Neuronal stem cell (in vitro differentiated cells): ENCODE measurements at regions not wholly inside any gene's neighbourhood (a gene's known extent, or its start where the extent isn't known, plus 50 kb on each side); places are given as distances from the start of the nearest gene placed in this dataset.

Source experiments
- DNase-seq: peaks from one replicate; pipeline ENCODE4 v3.0.0-alpha.2; 2013; ENCODE audit warnings: low spot score
- H2AFZ ChIP-seq: one replicate; pipeline ENCODE4 v1.6.1; 2013; ENCODE audit warnings: mild to moderate bottlenecking, low read length, inconsistent platforms
- H2AK5ac ChIP-seq: 2 replicates; pipeline ENCODE4 v1.6.1; 2013; ENCODE audit warnings: low read depth, mild to moderate bottlenecking, inconsistent platforms, low read length, moderate library complexity, mixed read lengths
- H2BK120ac ChIP-seq: 2 replicates; pipeline ENCODE4 v1.6.1; 2013; ENCODE audit warnings: low read depth, mild to moderate bottlenecking, inconsistent platforms, low read length, moderate library complexity, mixed read lengths
- H2BK12ac ChIP-seq: one replicate; pipeline ENCODE4 v1.6.1; 2013; ENCODE audit warnings: low read length, inconsistent platforms
- H2BK15ac ChIP-seq: 2 replicates; pipeline ENCODE4 v1.6.1; 2013; ENCODE audit warnings: mild to moderate bottlenecking, low read length, inconsistent platforms, mixed read lengths
- H2BK5ac ChIP-seq: one replicate; pipeline ENCODE4 v1.6.1; 2013; ENCODE audit warnings: inconsistent platforms, mild to moderate bottlenecking, low read length, moderate library complexity
- H3K14ac ChIP-seq: one replicate; pipeline ENCODE4 v1.6.1; 2013; ENCODE audit warnings: low read length, inconsistent platforms
- H3K18ac ChIP-seq: 2 replicates; pipeline ENCODE4 v1.6.1; 2013; ENCODE audit warnings: low read length, inconsistent platforms
- H3K23ac ChIP-seq: 2 replicates; pipeline ENCODE4 v1.6.1; 2013; ENCODE audit warnings: low read depth, mild to moderate bottlenecking, mixed read lengths, low read length, inconsistent platforms; ENCODE audit not compliant: poor library complexity
- H3K27ac ChIP-seq: replicated peaks from 3 replicates; pipeline ENCODE4 v1.5.1; 2013; ENCODE audit warnings: low read length, inconsistent platforms
- H3K27me3 ChIP-seq, 3 experiments: 2 replicates each; pipeline ENCODE4 v1.6.1; 2013; ENCODE audit warnings: low read length in 3 of 3, mild to moderate bottlenecking in 2 of 3, inconsistent platforms in 1 of 3, low read depth in 1 of 3, mixed read lengths in 1 of 3, moderate library complexity in 1 of 3; ENCODE audit not compliant: control insufficient read depth in 3 of 3, insufficient read depth in 3 of 3
- H3K36me3 ChIP-seq, 2 donors: replicated peaks in 1 of 2; 2 replicates each; pipeline ENCODE4 v1.6.1; 2013; ENCODE audit warnings: low read length in 2 of 2; ENCODE audit not compliant: control insufficient read depth in 2 of 2, insufficient read depth in 2 of 2
- H3K4ac ChIP-seq: 2 replicates; pipeline ENCODE4 v1.6.1; 2013; ENCODE audit warnings: inconsistent platforms, mild to moderate bottlenecking, low read length, moderate library complexity
- H3K4me1 ChIP-seq, 2 donors: 1 replicate in 1 of 2; 2 replicates in 1 of 2; pipeline ENCODE4 v1.6.1; 2013; ENCODE audit warnings: low read length in 2 of 2, low read depth in 1 of 2; ENCODE audit not compliant: control insufficient read depth in 2 of 2, insufficient read depth in 1 of 2
- H3K4me2 ChIP-seq: one replicate; pipeline ENCODE4 v1.6.1; 2013; ENCODE audit warnings: mild to moderate bottlenecking, low read length, inconsistent platforms; ENCODE audit not compliant: insufficient read depth, poor library complexity, severe bottlenecking
- H3K4me3 ChIP-seq, 2 donors: 2 replicates each; pipeline ENCODE4 v1.5.1; 2013; ENCODE audit warnings: low read length in 2 of 2, mild to moderate bottlenecking in 2 of 2, inconsistent platforms in 1 of 2, moderate library complexity in 1 of 2
- H3K79me1 ChIP-seq: one replicate; pipeline ENCODE4 v1.6.1; 2013; ENCODE audit warnings: low read depth, mild to moderate bottlenecking, inconsistent platforms, low read length, moderate library complexity
- H3K9ac ChIP-seq: one replicate; pipeline ENCODE4 v1.6.1; 2013; ENCODE audit warnings: mild to moderate bottlenecking, low read depth, low read length, inconsistent platforms; ENCODE audit not compliant: poor library complexity
- H3K9me3 ChIP-seq, 2 donors: replicated peaks in 1 of 2; 2 replicates each; pipeline versions ENCODE3 to v1.6.1; 2013; ENCODE audit warnings: low read length in 2 of 2, mild to moderate bottlenecking in 2 of 2, inconsistent platforms in 1 of 2, low read depth in 1 of 2, mixed read lengths in 1 of 2, moderate library complexity in 1 of 2; ENCODE audit not compliant: control insufficient read depth in 2 of 2, insufficient read depth in 1 of 2
- H4K8ac ChIP-seq: one replicate; pipeline ENCODE4 v1.6.1; 2013; ENCODE audit warnings: low read depth, mild to moderate bottlenecking, inconsistent platforms, low read length, moderate library complexity
- H4K91ac ChIP-seq: one replicate; pipeline ENCODE4 v1.6.1; 2013; ENCODE audit warnings: low read length, low read depth, mild to moderate bottlenecking, inconsistent platforms; ENCODE audit not compliant: poor library complexity
- WGBS, 2 donors: extraction: QIAGEN DNeasy Blood & Tissue Kit; methylation state at CpG; one replicate each; pipeline ENCODE4 v1.1.7; 2013; ENCODE audit warnings: missing lambda C conversion rate in 2 of 2, mixed read lengths in 1 of 2; ENCODE audit not compliant: insufficient read length in 2 of 2, insufficient replicate concordance in 1 of 2; ENCODE audit errors: extremely low coverage in 2 of 2; 5-methylcytosine and 5-hydroxymethylcytosine counted together

GRCh38 chr12:30385706-30386105, 310.0 kb downstream of the IPO8 start:
- H3K79me1 ChIP-seq: no peaks in the 10 kb centered on the region
- no peak overlapping the region for H4K8ac ChIP-seq
- H3K9ac ChIP-seq: no peak overlapping the region
- no peaks in the 10 kb centered on the region for H3K4me1 ChIP-seq
- no peak overlapping the region for H3K14ac ChIP-seq
- H3K4me2 ChIP-seq: no peak overlapping the region
- no peak overlapping the region for H3K4me3 ChIP-seq
- DNase-seq: no peak
- H2AFZ ChIP-seq: no peak overlapping the region
- WGBS, 2 donors: no CpG with 5 or more reads among the region's 4 CpGs
- H2BK5ac ChIP-seq: no peak overlapping the region
- no peak overlapping the region for H2BK120ac ChIP-seq
- H3K18ac ChIP-seq: no peak overlapping the region
- H2AK5ac ChIP-seq: no peak overlapping the region
- no peak overlapping the region for H3K4ac ChIP-seq
- no peak overlapping the region for H3K27ac ChIP-seq
- H4K91ac ChIP-seq: no peak overlapping the region
- H2BK12ac ChIP-seq: no peak overlapping the region
- no peak overlapping the region for H2BK15ac ChIP-seq
- H3K9me3 ChIP-seq: peaks cover 4 to 9% of the 10 kb centered on the region in 2 donors
- no peak overlapping the region for H3K23ac ChIP-seq
- no peaks in the 10 kb centered on the region for H3K27me3 ChIP-seq
- H3K36me3 ChIP-seq: no peaks in the 10 kb centered on the region

DNA sequence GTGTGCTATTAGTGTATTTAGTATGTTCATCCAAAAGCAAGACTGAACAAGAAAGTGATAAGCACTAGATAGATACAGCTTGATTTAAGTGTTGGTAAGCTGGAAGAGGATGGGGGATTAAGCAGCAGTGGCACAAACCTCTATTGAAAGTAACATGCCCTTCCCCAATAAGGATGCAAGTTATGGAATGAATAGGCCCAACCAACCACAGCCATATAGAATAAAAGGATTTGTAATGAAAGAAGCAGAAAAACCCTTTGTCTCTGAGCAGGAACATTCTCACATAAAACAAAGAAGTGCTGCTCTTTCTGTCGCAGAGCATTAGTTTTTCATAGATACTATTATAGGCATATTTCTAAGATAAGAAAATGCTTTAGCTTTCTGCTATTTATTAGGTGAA, 310.7 kb downstream of the IPO8 start:
- no peak overlapping the region for H3K18ac ChIP-seq
- H3K27me3 ChIP-seq: no peaks in the 10 kb centered on the region
- no peak overlapping the region for H3K27ac ChIP-seq
- H3K79me1 ChIP-seq: no peaks in the 10 kb centered on the region
- no peak overlapping the region for H2AK5ac ChIP-seq
- H2BK5ac ChIP-seq: no peak overlapping the region
- no peak overlapping the region for H3K4ac ChIP-seq
- peak; percentile 14 for DNase-seq
- H3K36me3 ChIP-seq: no peaks in the 10 kb centered on the region
- H3K4me3 ChIP-seq: no peak overlapping the region
- H4K8ac ChIP-seq: no peak overlapping the region
- no CpG with 5 or more reads among the region's 1 CpG for WGBS, 2 donors
- H3K9me3 ChIP-seq: peaks cover 4 to 7% of the 10 kb centered on the region in 2 donors
- no peak overlapping the region for H3K4me2 ChIP-seq
- H2BK12ac ChIP-seq: no peak overlapping the region
- H3K14ac ChIP-seq: no peak overlapping the region
- no peak overlapping the region for H2BK120ac ChIP-seq
- no peak overlapping the region for H3K9ac ChIP-seq
- H3K23ac ChIP-seq: no peak overlapping the region
- no peaks in the 10 kb centered on the region for H3K4me1 ChIP-seq
- no peak overlapping the region for H2AFZ ChIP-seq
- no peak overlapping the region for H4K91ac ChIP-seq
- no peak overlapping the region for H2BK15ac ChIP-seq

- no peak overlapping the region for H3K14ac ChIP-seq
- H2AFZ ChIP-seq: no peak overlapping the region
- H3K4me1 ChIP-seq: no peaks in the 10 kb centered on the region
- H2BK12ac ChIP-seq: no peak overlapping the region
- H3K27me3 ChIP-seq: no peaks in the 10 kb centered on the region
- H2BK15ac ChIP-seq: no peak overlapping the region
- no peak overlapping the region for H3K4ac ChIP-seq
- no peak overlapping the region for H3K18ac ChIP-seq
- H2AK5ac ChIP-seq: no peak overlapping the region
- no peak overlapping the region for H3K9ac ChIP-seq
- no peak overlapping the region for H4K91ac ChIP-seq
- H3K4me2 ChIP-seq: no peak overlapping the region
- DNase-seq: no peak
- H3K27ac ChIP-seq: no peak overlapping the region
- no peak overlapping the region for H3K23ac ChIP-seq
- no peak overlapping the region for H2BK120ac ChIP-seq
- no peaks in the 10 kb centered on the region for H3K9me3 ChIP-seq
- no peaks in the 10 kb centered on the region for H3K36me3 ChIP-seq
- no peak overlapping the region for H3K4me3 ChIP-seq
- H3K79me1 ChIP-seq: no peaks in the 10 kb centered on the region
- no peak overlapping the region for H4K8ac ChIP-seq
- no peak overlapping the region for H2BK5ac ChIP-seq
- WGBS, 2 donors: no CpG with 5 or more reads among the region's 1 CpG
These were observed 317.4 kb downstream of the IPO8 start for GRCh38 chr12:30378307-30378706.

- no peak overlapping the region for H2BK5ac ChIP-seq
- no peak overlapping the region for H3K4ac ChIP-seq
- no peaks in the 10 kb centered on the region for H3K36me3 ChIP-seq
- peaks cover 0 to 2% of the 10 kb centered on the region in 2 donors for H3K9me3 ChIP-seq
- no peak for DNase-seq
- H3K4me1 ChIP-seq: no peaks in the 10 kb centered on the region
- H3K14ac ChIP-seq: no peak overlapping the region
- no peak overlapping the region for H2AFZ ChIP-seq
- H3K4me2 ChIP-seq: no peak overlapping the region
- H4K91ac ChIP-seq: no peak overlapping the region
- no peak overlapping the region for H3K23ac ChIP-seq
- H2BK120ac ChIP-seq: no peak overlapping the region
- H2BK12ac ChIP-seq: no peak overlapping the region
- H3K18ac ChIP-seq: no peak overlapping the region
- no peaks in the 10 kb centered on the region for H3K79me1 ChIP-seq
- no peak overlapping the region for H4K8ac ChIP-seq
- H3K9ac ChIP-seq: no peak overlapping the region
- H2AK5ac ChIP-seq: no peak overlapping the region
- H3K27me3 ChIP-seq: no peaks in the 10 kb centered on the region
- H3K4me3 ChIP-seq: no peak overlapping the region
- H3K27ac ChIP-seq: no peak overlapping the region
- no peak overlapping the region for H2BK15ac ChIP-seq
These were observed 330.8 kb downstream of the IPO8 start for GRCh38 chr12:30364822-30365221.
